ENCODE measurements at regions not wholly inside any gene's neighbourhood (a gene's known extent, or its start where the extent isn't known, plus 50 kb on each side); places are given as distances from the start of the nearest gene placed in this dataset.

DNA sequence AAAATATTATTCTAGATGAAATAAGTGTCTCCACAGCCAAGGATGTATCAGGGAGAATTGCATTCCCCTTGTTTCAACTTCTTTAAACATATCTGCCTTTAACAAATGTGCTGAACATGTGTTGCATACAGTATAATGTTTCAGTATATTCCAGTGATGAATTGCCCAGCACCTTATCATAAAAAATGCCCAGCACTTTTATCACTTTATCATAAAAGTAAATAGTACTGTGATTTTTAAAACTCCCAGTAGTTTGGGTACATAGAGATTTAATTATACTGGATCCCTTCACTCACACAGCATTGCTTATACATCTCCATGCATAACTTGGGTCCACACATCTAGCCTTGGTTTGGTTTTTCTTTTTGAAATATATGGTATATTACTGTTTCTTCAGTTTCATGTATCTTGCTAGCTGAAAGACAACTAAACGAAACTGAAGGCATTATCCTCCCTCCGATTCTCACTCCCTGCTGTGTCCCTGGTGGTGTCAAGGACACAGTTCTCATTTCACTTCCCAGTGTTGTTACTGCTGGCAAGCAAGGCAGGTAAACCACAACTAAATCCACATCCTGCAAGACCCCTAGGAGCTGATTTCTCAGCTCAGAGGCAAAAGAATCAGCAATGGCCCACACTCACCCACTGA lies 118.2 kb upstream of the SLC44A3 start:
- DNase-seq: no peak

DNA sequence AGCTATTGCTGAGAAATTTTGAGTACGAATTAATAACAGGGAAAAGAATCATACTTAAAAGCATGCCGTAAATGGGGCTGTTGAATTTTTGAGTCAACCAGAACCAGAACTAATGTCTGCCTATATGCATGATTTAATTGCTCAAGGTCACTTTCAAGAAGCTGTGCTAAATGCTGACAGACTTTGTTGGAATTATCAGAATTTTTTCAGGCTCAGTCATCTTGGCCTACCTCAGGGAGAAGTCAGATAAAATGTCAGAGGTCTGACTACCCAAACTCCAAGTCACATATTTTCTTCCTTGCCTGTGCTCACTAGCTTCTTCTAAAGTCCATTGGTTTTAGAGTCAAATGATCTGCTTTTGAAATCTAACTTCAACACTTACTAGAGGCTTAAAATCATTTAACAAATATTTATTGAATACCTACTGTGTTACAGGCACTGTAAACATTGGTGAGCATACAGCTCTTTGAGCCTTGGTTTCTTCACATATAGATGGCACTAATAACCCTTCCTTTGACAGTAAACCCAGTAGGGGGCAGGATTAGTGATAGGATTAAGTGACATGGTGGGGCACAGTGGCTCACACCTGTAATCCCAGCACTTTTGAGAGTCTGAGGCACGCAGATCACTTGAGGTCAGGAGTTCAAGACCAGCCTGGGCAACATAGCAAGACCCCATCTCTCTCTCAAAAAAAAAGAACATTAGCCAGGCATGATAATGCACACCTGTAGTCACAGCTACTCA lies 121.2 kb upstream of the SLC44A3 start:
- DNase-seq: no peak

DNA sequence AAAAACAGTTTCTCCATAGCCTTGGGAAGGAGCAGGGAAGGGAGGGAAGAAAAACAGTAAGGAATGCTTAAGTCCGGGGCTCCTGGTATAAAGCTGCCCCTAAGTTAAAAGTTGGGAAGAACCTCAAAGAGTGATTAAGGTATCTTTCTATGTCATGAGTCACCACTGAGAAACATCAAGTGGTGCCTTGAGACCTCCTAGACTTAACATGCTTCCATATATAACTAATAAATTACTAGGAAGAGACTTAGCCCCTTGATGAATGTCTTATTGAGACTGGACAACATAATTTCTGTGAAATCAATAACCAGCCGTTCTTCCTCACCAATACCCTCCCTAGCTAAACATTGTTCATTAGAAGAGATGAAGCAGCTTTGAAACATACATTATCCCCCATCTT lies 121.8 kb upstream of the SLC44A3 start:
- no peak for DNase-seq

DNA sequence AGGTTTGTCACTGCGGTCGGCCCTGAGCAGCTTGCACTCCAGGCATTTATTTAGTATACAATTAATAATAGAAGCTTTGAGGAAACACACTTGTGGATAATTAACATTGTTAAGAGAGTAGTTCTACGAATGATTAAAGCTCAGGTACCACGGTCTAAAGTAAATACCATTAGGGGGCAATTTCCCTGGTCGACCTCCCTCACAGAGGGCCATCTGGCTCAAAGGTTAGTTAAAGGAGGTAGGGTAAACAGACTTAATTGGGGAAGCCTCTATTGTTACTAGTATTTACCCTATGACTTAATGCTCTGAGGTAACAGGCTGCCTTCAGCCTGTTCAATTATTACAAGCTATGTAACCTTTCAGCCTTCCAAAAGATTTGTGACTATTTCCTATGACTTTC lies 122.3 kb upstream of the SLC44A3 start:
- no peak for DNase-seq

DNA sequence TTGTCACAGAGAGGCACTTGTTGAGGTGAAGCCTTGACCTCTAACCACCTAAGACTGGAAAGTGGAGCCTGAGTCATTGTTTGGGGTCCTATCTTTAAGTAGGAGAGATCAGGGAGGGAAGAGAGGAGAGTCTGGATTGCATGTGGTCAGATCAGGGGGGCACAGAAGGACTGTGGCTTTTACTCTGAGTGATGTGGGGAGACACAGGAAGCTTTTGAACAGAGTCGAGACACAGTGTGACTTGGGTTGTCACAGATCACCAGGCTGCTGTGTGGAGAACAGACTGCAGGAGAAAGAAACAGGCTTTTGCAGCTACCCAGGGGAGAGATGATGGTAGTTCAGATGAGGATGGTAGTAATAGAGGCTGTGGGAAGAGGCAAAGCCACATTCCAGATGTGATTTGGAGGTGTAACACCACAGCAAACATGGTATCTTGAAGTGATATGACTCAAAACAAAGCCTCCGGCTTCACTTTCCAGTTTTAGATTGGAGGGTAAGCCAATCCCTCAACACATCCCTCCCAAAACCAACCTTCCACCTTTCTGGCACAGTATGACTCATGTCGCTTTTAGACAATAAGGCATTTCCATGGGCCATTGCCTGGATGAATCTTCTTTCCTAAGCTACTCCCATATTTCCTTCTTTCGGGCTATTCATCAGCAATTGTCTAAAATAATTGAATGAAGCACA lies 125.8 kb upstream of the SLC44A3 start:
- DNase-seq: no peak

DNA sequence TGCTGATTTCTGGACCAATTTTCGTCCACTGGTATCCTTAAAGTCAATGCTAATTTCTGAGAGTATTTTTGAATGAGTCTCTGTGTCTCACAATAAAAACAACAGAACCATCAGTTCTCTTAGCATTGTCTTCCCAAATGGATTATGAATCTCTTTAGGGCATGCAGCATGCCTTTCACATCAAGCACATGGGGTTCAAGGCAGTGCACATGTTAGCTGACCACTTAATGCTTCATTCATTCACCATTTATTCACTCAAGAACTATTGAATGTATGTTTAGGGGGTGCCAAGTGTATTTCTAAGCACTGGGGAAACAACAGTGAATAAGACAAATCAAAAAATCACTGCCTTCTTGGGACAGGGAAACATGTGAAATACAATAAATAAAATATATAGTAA lies 126.7 kb upstream of the SLC44A3 start:
- DNase-seq: no peak

DNA sequence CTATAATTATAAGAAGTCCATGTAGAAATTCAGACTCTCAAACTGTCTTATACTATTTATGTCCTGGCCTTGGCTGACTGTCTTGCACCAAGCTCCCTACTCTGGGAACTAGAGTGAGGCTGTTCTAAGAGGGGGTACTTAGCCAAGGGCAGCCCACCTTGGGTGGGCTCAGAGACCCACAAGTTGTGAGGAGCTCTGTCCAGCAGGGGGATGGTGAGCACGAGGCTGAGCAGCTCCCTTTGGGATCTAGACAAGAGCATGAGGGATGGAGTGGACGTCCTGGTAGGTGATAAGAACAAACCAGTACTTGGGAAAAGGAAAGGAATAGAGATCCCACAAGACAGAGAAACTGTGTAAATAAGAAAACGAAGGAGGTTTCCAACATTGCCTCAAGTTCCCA lies 127.1 kb upstream of the SLC44A3 start:
- no peak for DNase-seq

DNA sequence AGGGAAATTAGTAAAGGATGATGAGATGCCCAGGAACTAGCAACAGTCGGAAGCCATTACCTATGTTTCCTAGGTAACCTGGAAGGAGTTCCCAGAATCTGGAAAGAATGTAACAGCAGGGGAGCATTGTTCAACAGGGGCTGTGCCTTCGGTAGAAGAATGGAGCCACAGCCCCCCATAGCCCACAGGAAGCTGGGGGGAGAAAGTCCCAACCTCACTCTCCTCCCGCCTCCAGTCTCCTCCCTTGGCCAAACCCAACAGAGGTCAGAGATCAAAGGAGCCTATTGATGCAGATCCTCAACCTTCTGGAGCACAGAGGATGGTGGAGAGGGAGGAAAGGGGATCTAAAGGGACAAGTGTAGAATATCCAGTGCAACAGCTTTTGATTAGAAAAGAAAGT lies 131.5 kb upstream of the SLC44A3 start:
- DNase-seq: no peak

DNA sequence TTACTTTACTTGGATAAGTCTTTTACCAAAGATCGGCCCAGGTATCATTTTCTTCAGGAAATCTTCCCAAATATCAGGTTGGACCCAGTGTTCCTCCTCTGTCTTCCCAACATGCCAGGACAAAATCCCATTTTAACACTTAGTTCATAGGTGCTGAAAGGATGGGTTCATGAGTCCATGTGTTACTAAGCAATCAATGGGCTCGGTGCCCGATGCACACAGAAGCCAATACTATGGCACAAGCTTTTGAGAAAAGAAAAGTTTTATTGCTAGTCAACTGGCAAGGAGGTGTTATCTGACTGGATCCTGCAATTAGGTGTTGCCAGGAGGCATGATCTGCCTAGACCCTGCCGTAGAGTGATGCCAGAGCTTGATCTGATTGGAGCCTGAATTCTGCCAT lies 133.3 kb upstream of the SLC44A3 start:
- DNase-seq: no peak

DNA sequence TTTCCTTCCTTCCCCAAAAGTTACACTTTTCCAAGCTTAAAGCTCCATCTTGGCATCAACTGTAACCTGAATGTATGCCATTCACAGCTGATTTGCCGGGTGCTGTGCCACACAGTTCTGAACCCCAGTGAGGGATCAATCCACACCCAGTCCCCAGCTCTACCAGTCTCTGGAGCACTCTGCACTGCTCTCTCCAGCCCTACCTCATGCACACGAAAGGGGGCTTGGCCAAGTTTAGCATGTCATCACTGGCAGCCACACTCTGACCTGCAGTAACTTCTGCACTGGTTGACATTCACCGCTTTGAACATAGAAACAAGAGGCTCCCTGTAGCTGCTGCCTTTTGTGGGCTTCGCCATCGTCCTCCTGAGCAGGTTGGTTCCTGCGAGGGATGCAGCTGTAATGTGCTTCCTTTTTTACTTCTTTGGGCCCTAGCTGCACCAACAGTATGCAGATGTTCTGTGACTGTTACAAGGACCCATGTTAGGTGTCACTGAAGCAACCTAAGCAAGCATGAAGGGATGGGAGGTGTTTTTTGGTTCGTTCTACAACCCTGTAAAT lies 135.4 kb upstream of the SLC44A3 start:
- no peak for DNase-seq

DNA sequence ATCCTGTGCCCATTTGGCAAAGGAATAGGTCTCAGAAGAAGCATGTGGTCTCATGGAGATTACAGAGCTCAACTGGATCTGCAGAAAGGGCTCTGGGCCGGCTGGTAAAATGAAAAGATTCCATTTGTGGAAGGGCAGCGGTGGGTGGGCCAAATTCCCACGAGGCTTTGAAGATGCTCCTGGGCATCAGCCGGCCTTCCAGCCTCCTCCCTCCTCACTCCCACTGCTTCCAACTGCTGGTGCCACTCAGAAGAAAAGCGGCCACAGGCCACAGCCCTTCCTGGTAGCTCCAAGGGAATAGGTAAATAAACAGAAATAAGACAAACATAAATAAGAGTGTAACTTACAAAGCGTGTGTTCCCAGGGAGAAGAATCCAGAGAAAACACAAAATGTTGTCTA lies 136.3 kb upstream of the SLC44A3 start:
- no peak for DNase-seq

DNA sequence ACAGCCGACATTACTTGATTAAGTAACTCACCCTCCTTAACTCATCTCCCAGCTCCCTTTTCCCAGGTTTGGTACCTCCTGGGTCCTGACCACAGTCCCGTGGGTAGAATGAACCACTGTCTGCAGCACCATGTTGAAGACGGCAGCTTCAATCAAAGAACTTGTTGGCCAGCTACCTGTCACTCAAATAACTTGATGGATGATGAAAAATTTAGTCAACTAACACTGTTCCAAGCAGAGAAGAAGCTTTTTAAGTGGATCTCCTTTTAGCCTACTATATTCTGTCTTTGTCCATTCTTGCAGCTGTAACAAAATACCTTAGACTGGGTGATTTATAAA lies 138.4 kb upstream of the F3 start:
- no peak for DNase-seq

DNA sequence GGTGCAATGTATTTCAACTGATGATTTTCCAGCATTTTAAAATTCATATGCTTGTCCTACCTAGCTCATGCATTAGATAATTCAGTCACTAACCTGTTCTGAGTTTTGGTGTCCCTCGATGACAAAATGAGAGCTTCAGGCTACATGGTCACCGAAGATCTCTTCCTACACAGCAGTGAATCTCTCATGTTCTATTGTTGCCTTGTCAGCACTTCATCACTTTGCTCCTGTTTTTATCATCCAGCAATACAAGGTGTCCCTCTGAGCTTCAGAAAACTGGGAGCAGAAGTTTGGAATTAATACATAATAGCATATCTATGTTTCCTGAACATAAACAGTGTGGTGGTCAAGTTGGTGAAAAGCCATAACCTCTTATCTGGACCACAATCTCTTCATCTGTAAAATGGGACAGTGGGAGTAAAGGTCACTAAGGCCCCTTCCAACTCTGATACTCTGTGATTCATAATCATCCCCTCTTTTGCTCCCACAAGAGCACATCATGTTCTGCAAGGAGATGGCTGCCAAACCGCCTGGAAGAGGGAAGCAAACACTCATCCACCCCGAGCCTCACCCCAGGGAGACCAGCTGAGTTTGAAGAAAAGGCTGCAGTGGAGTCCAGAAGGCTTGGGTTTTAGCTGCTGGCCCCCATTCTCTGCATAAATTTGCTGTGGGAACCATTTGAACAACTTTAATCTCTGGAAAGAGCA lies 137.9 kb upstream of the F3 start:
- no peak for DNase-seq

DNA sequence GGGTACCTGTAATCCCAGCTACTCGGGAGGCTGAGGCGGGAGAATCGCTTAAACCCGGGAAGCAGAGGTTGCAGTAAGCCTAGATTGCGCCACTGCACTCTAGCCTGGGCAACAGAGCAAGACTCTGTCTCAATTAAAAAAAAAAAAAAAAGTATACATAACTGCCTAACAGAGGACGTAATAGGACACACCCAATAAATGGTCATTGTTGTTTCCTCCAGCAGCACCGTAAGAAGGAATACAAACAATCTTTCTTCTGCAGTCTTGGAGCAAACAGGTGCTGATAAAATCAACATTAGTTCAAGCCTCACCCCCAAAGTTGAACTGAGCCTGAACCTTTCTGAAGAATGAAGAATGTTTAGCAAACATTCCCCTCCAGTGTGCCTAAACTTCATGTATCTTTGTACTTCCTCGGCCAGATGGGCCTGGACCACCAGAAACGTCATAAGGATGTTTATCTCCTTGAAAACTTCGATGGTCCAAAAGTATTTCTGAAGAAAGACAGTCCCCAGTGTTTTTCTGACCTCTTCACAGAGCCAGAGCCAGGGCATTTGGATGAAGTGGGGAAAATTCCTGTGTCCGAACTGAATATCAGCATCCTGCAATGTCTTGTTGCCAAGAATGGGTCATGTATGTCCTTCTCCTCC lies 136.8 kb upstream of the F3 start:
- no peak for DNase-seq

DNA sequence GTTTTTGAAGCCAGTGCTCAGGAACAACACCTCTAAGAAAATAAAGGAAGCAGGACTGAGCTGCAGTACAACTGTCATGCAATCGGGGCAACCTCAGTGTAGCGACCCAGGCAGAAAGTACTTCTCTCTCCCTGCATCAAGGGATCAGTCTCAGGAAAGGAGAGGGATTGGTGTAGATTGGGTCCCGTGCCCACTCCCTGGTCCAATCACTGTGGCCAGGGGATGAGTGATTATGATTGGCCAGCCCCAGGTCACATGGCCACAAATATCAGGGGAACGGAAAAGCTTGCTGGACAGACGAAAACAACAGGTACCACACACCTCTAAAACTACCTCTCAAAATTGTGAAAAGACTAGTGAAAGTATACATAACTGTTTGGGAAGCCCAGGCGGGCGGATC lies 136.2 kb upstream of the F3 start:
- DNase-seq: no peak

DNA sequence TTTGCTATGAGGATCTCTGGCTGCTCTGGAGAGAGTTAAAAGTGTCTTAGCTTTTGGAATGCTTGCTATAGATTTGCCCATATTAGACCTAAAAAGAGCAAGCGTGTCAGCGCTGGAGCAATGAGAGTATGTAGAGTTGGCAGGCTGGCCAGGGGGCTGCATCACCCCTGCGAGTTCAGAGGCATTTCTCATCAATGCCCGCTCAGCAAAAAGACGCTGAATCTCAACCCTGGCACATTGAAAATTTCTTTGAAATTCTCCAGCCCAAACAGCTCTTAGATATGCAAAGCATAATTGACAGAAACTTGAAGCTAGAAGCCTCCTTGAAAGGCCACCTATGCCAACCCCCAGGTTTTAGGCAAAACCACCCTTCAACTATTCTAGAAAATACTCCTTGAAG lies 135.5 kb upstream of the F3 start:
- DNase-seq: no peak

DNA sequence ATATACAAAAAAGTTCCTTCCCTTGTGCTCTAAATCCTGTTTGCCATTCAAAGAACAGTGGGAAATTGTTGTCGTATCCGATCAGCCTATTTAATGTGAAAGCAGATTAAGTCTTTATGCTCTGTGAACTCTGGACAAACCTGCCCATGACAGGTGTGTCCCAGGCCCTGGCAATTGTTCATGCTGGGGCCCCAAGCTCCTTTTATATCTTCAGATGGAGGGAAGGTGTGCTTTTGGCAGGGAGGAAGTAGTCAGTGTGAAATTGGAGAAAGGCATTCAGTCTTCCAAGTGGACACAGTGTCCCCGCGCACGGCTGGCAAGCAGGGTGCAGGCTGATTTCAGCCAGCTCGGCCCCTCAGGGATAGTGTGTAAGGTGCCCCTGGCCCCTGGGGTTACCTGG lies 135.1 kb upstream of the F3 start:
- DNase-seq: no peak

DNA sequence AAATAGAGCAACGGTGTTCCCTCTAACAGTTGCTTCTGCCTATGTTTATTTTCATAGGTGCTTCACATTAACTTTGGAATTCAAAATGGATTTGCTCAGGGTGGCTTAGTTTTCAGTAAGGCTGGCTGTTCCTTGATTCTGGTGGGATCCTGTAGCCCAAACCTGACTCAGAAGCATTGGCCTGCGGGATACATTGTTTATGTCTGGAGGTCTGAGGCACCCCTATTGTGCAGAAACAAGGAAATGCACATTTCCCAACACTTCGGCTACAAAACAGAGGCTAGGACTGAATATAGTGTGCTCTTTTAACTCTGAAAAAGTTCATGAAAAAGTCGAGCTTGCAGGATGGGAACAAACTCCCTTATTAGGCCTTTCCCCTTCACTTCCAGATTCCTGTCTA lies 133.8 kb upstream of the F3 start:
- no peak for DNase-seq

DNA sequence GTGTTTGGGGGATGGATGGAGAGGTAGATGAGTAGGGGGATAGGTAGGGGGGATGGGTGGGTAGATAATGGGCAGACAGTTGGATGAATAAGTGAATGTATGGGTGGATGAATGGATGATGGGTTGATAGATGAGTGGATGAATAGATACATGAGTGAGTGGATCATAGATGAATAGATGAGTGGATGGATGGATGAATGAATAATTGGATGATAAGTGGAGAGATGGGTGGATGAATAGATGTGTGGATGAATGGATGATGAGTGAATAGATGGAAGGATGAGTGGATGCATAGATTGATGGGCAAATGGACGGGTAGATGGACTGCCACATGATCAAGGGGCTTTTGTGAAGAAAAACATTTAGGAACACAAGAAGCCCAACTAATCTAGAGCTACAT lies 133.3 kb upstream of the F3 start:
- DNase-seq: no peak

DNA sequence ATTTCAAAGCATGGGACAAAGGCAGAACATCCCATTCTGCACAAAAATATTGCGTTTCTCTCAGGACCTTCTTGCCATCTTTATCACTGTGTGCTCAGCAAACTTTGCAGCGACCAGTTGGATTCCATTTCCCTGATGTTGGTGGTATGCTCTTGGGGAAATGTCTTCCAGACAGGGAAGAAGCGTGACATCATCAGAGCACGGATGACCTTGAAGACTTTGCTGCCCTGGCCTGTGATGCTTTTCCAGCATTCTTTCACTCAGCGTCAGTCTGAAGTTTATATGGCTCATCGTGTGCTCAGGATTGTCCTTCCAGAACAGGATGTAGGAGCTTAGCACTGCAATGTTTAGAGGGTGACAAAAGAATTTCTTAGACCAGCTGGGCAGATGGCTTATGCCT lies 131.4 kb upstream of the F3 start:
- no peak for DNase-seq

DNA sequence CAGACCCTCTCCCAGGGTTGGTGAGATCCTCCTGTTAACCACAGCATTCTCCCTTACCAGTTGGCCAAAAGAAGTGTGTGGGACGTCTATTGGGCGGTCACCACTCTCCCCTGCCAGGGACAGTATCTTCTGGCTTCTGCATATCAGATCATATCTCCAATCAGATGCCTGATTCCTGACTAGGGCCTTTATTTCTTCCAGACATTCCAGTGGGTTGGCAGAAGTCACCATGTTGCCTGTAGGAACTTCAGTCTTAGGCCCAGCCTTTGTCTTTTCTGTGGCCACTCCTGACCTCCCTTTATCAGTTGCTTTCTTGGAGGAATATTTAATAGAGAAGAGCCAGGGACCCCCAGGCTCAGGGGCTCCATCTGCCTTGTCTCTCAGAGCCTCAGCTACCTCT lies 130.4 kb upstream of the F3 start:
- no peak for DNase-seq

DNA sequence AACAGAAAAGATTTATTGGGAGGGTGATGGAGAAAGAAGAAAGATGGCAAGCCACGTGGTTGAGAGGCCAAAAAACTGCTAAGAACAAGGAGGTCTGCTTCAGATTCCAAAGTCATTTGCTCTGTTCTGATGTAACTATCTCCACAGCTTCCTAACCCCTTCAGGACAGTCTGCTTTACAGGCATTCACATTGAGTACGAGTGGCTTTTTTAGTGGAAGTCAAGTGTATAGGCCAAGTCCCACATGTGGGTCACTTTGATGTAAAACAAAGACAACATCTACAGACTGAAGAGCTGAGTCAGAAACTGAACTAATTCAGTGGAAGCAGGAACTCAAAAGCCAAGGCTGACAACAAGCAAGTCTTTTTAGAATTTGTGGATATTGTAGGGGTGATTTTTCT lies 128.7 kb upstream of the F3 start:
- DNase-seq: no peak

DNA sequence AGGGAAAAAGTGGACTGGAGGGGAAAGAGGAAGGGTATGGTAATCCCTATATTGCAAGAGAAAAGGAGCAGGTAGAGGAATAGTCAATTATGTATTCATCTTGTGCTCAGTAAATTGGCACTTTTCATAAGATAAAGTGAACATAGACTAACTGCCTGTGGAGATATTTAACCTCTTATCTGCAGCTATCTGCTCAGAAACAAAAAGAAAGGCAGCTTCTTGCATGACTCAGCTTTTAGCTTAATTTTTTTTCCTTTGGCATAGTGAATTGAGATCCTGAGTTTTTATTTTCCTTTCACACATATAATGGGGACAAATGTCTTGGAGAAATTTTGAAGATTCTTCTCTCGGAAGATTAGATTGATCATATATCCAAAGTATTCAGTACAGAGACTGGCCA lies 127.6 kb upstream of the F3 start:
- DNase-seq: no peak
